Esophagus squamous epithelium (tissue), 5 donors: ENCODE measurements at regions not wholly inside any gene's neighbourhood (a gene's known extent, or its start where the extent isn't known, plus 50 kb on each side); places are given as distances from the start of the nearest gene placed in this dataset.

Experiments
- DNase-seq: peaks from one replicate; lab custom pipeline; 2025; lab: John Stamatoyannopoulos, UW
- H3K27ac ChIP-seq, 4 donors: fragments of 200-600 bp; sonication (generic); one replicate each; pipeline ENCODE4 v1.5.1; 2016 to 2019; ENCODE audit warnings: mild to moderate bottlenecking in 1 of 4
- H3K27me3 ChIP-seq, 4 donors: fragments of 200-600 bp; sonication (generic); 1 replicate in 3 of 4; 2 replicates in 1 of 4; pipeline versions ENCODE4 v1.5.1 to v1.6.0; 2017 to 2021; ENCODE audit warnings: antibody characterized with exemption in 1 of 4
- H3K36me3 ChIP-seq, 3 donors: fragments of 200-600 bp; sonication (generic); one replicate each; pipeline ENCODE4 v1.5.1; 2016 to 2019
- H3K4me1 ChIP-seq, 3 donors: fragments of 200-600 bp; sonication (generic); one replicate each; pipeline ENCODE4 v1.5.1; 2017 to 2019
- H3K4me3 ChIP-seq, 4 donors: fragments of 200-600 bp; sonication (generic); 1 replicate in 3 of 4; 2 replicates in 1 of 4; pipeline ENCODE4 v1.5.1; 2016 to 2019; ENCODE audit warnings: mild to moderate bottlenecking in 2 of 4, moderate library complexity in 1 of 4
- H3K9me3 ChIP-seq, 3 donors: fragments of 200-600 bp; sonication (generic); one replicate each; pipeline ENCODE4 v1.5.1; 2016 to 2019
- CTCF ChIP-seq, 6 experiments: fragments of 450-650 bp in 4 of 6; fragments of 200-600 bp in 2 of 6; sonication (generic) in 2 of 6; IDR thresholded peaks; one replicate each; pipeline ENCODE4 v1.5.1; 2016 to 2019; ENCODE audit warnings: antibody characterized with exemption in 6 of 6, mild to moderate bottlenecking in 4 of 6, moderate library complexity in 4 of 6
- POLR2A ChIP-seq, 4 donors: fragments of 450-650 bp; IDR thresholded peaks; one replicate each; pipeline ENCODE4 v1.6.1; 2017; ENCODE audit warnings: antibody characterized with exemption in 4 of 4, mild to moderate bottlenecking in 4 of 4, moderate library complexity in 3 of 4
- WGBS, 2 donors: methylation state at CpG; one replicate each; pipeline ENCODE4 v1.1.5; 2018; 5-methylcytosine and 5-hydroxymethylcytosine counted together
- intact Hi-C: fragments of 100-400 bp; cut with DNase I; formaldehyde crosslinking; loops from one replicate; pipeline ENCODE4 v1.15.0; 2022
- donor health status: DM: yes; HTN: yes; CAD: no.

GRCh38 chr5:125233944-125234343, 487.5 kb upstream of the ZNF608 start:
- H3K4me3 ChIP-seq = no peak overlapping the region
- DNase-seq = no peak
- no peaks in the 10 kb centered on the region for H3K36me3 ChIP-seq
- H3K27me3 ChIP-seq = no peaks in the 10 kb centered on the region
- H3K9me3 ChIP-seq = no peaks in the 10 kb centered on the region
- H3K4me1 ChIP-seq = peaks cover 0 to 10% (median 4%) of the 10 kb centered on the region in 3 donors
- intact Hi-C loops = no loop called here
- WGBS, 2 donors = 77 to 93% methylated on average over 2 of the region's 2 CpGs
- TF ChIP-seq CTCF (IDR thresholded peaks at IDR 0.05) (no peak), POLR2A (IDR thresholded peaks at IDR 0.05) (no peak)
- no peak overlapping the region for H3K27ac ChIP-seq

- Histone ChIP-seq H3K4me3 (no peak overlapping the region), H3K4me1 (peaks cover 0 to 10% (median 4%) of the 10 kb centered on the region in 3 donors), H3K9me3 (no peaks in the 10 kb centered on the region), H3K27ac (no peak overlapping the region), H3K36me3 (no peaks in the 10 kb centered on the region), H3K27me3 (no peaks in the 10 kb centered on the region)
- TF ChIP-seq CTCF (IDR thresholded peaks at IDR 0.05) = no peak
- TF ChIP-seq POLR2A (IDR thresholded peaks at IDR 0.05) = no peak
- intact Hi-C loops = no loop called here
- WGBS, 2 donors = 72 to 87% methylated on average over 2 of the region's 2 CpGs
- no peak for DNase-seq
These were observed 489.6 kb upstream of the ZNF608 start for GRCh38 chr5:125236007-125236406.

GRCh38 chr5:125236981-125237380, 490.5 kb upstream of the ZNF608 start:
- intact Hi-C loops = no loop called here
- 67 to 79% methylated on average over 1 of the region's 1 CpG for WGBS, 2 donors
- Histone ChIP-seq H3K27me3 (no peaks in the 10 kb centered on the region), H3K27ac (no peak overlapping the region), H3K9me3 (no peaks in the 10 kb centered on the region), H3K4me3 (no peak overlapping the region), H3K4me1 (peaks cover 0 to 10% (median 4%) of the 10 kb centered on the region in 3 donors), H3K36me3 (no peaks in the 10 kb centered on the region)
- TF ChIP-seq POLR2A (IDR thresholded peaks at IDR 0.05) (no peak), CTCF (IDR thresholded peaks at IDR 0.05) (no peak)
- no peak for DNase-seq

GRCh38 chr5:125244531-125244930, 498.1 kb upstream of the ZNF608 start:
- Histone ChIP-seq H3K9me3 (no peaks in the 10 kb centered on the region), H3K4me3 (no peak overlapping the region), H3K36me3 (no peaks in the 10 kb centered on the region), H3K27me3 (no peaks in the 10 kb centered on the region), H3K27ac (no peak overlapping the region), H3K4me1 (no peaks in the 10 kb centered on the region)
- intact Hi-C loops = no loop called here
- no peak for DNase-seq
- no peak for TF ChIP-seq CTCF (IDR thresholded peaks at IDR 0.05)
- no peak for TF ChIP-seq POLR2A (IDR thresholded peaks at IDR 0.05)
- WGBS, 2 donors = 86 to 92% methylated on average over 2 of the region's 2 CpGs

GRCh38 chr5:125245216-125245615, 498.8 kb upstream of the ZNF608 start:
- Histone ChIP-seq H3K9me3 (no peaks in the 10 kb centered on the region), H3K36me3 (no peaks in the 10 kb centered on the region), H3K4me1 (no peaks in the 10 kb centered on the region), H3K27ac (no peak overlapping the region), H3K27me3 (no peaks in the 10 kb centered on the region), H3K4me3 (no peak overlapping the region)
- no peak for DNase-seq
- intact Hi-C loops = no loop called here
- no peak for TF ChIP-seq CTCF (IDR thresholded peaks at IDR 0.05)
- no peak for TF ChIP-seq POLR2A (IDR thresholded peaks at IDR 0.05)
- 92 to 100% methylated on average over 1 to 2 of the region's 4 CpGs for WGBS, 2 donors
